ENCODE measurements at regions not wholly inside any gene's neighbourhood (a gene's known extent, or its start where the extent isn't known, plus 50 kb on each side); places are given as distances from the start of the nearest gene placed in this dataset.

GRCh38 chr2:139836769-139837168 is 1056.6 kb upstream of the NXPH2 start:
- Mint-ChIP-seq H3K36me3 (ENCODE audit: insufficient read depth, unreplicated experiment) (no peaks in the 10 kb centered on the region), H3K9me3 (ENCODE audit: unreplicated experiment) (no peaks in the 10 kb centered on the region), H3K27ac (ENCODE audit: unreplicated experiment) (no peak overlapping the region), H3K4me3 (ENCODE audit: unreplicated experiment) (no peak overlapping the region), H3K4me1 (ENCODE audit: low read depth, unreplicated experiment) (no peaks in the 10 kb centered on the region), H3K27me3 (ENCODE audit: insufficient read depth, unreplicated experiment) (no peaks in the 10 kb centered on the region)
- no peak overlapping the region for H3K4me3 ChIP-seq (ENCODE audit: low read depth, low read length)
- intact Hi-C loops (cut with micrococcal nuclease; ENCODE audit: unreplicated experiment), result no loop called here
- H3K27me3 ChIP-seq (replicated peaks; ENCODE audit: control insufficient read depth, insufficient read depth, low read length), result no peaks in the 10 kb centered on the region
- H3K9me3 ChIP-seq, result 0 out of 2 replicates have a peak, but pooled peaks cover 6% of the 10 kb centered on the region
- H3K4me1 ChIP-seq, result no peaks in the 10 kb centered on the region
- POLR2A ChIA-PET, result no interaction called here
- no peaks in the 10 kb centered on the region for H3K36me3 ChIP-seq (ENCODE audit: control insufficient read depth, insufficient read depth, low read length)
- TF ChIP-seq CTCF (IDR thresholded peaks at IDR 0.05; ENCODE audit: insufficient read depth in 1 of 2, low read depth in 1 of 2, low read length in 1 of 2, severe bottlenecking in 1 of 2, unreplicated experiment in 1 of 2), result no peak
- no TSS peak for BruUV-seq (replicated peaks)
- no peak for DNase-seq
- CTCF ChIA-PET, result no interaction called here

GRCh38 chr2:139835101-139835500 is 1054.9 kb upstream of the NXPH2 start:
- no peaks in the 10 kb centered on the region for H3K9me3 ChIP-seq
- Mint-ChIP-seq H3K27me3 (ENCODE audit: insufficient read depth, unreplicated experiment) (no peaks in the 10 kb centered on the region), H3K27ac (ENCODE audit: unreplicated experiment) (no peak overlapping the region), H3K4me1 (ENCODE audit: low read depth, unreplicated experiment) (no peaks in the 10 kb centered on the region), H3K4me3 (ENCODE audit: unreplicated experiment) (no peak overlapping the region), H3K9me3 (ENCODE audit: unreplicated experiment) (no peaks in the 10 kb centered on the region), H3K36me3 (ENCODE audit: insufficient read depth, unreplicated experiment) (no peaks in the 10 kb centered on the region)
- DNase-seq, result no peak
- no peaks in the 10 kb centered on the region for H3K27me3 ChIP-seq (replicated peaks; ENCODE audit: control insufficient read depth, insufficient read depth, low read length)
- H3K4me3 ChIP-seq (ENCODE audit: low read depth, low read length), result no peak overlapping the region
- intact Hi-C loops (cut with micrococcal nuclease; ENCODE audit: unreplicated experiment), result no loop called here
- ChIA-PET CTCF (no interaction called here), POLR2A (no interaction called here)
- TF ChIP-seq CTCF (IDR thresholded peaks at IDR 0.05; ENCODE audit: insufficient read depth in 1 of 2, low read depth in 1 of 2, low read length in 1 of 2, severe bottlenecking in 1 of 2, unreplicated experiment in 1 of 2), result no peak
- no peaks in the 10 kb centered on the region for H3K36me3 ChIP-seq (ENCODE audit: control insufficient read depth, insufficient read depth, low read length)
- no TSS peak for BruUV-seq (replicated peaks)
- no peaks in the 10 kb centered on the region for H3K4me1 ChIP-seq

- no peaks in the 10 kb centered on the region for H3K27me3 ChIP-seq (replicated peaks; ENCODE audit: control insufficient read depth, insufficient read depth, low read length)
- no peaks in the 10 kb centered on the region for H3K9me3 ChIP-seq
- Mint-ChIP-seq H3K9me3 (ENCODE audit: unreplicated experiment) (no peaks in the 10 kb centered on the region), H3K4me1 (ENCODE audit: low read depth, unreplicated experiment) (no peaks in the 10 kb centered on the region), H3K27ac (ENCODE audit: unreplicated experiment) (no peak overlapping the region), H3K4me3 (ENCODE audit: unreplicated experiment) (no peak overlapping the region), H3K27me3 (ENCODE audit: insufficient read depth, unreplicated experiment) (no peaks in the 10 kb centered on the region), H3K36me3 (ENCODE audit: insufficient read depth, unreplicated experiment) (no peaks in the 10 kb centered on the region)
- ChIA-PET POLR2A (no interaction called here), CTCF (no interaction called here)
- no peak for TF ChIP-seq CTCF (IDR thresholded peaks at IDR 0.05; ENCODE audit: insufficient read depth in 1 of 2, low read depth in 1 of 2, low read length in 1 of 2, severe bottlenecking in 1 of 2, unreplicated experiment in 1 of 2)
- H3K36me3 ChIP-seq (ENCODE audit: control insufficient read depth, insufficient read depth, low read length), result no peaks in the 10 kb centered on the region
- no peak overlapping the region for H3K4me3 ChIP-seq (ENCODE audit: low read depth, low read length)
- DNase-seq, result no peak
- H3K4me1 ChIP-seq, result no peaks in the 10 kb centered on the region
- intact Hi-C loops (cut with micrococcal nuclease; ENCODE audit: unreplicated experiment), result no loop called here
- BruUV-seq (replicated peaks), result no TSS peak
Observed at GRCh38 chr2:139828011-139828410, 1047.8 kb upstream of the NXPH2 start.

Measured in Caco-2 (cell line).